ENCODE measurements at regions not wholly inside any gene's neighbourhood (a gene's known extent, or its start where the extent isn't known, plus 50 kb on each side); places are given as distances from the start of the nearest gene placed in this dataset.

DNA sequence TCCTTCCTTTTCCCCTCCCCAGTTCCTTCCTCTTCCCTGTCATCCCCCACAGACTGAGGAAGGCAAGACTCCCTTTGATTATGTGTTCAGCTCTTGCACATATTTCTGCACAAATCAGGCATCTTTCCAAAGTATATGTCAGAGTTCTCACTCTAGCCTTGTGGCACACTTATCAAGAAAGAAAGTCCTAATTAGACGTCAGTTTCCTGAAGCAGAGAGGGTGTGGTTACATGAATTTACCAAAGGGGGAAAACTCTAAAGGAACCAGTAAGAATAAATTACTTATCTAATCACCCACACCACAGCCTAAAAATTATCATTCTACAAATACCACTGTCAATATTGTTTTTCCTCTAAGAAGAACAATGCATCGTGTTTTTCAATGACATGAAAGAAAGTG lies 120.7 kb upstream of the GRIP1 start:
- H3K4me1 ChIP-seq = no peaks in the 10 kb centered on the region
- no peaks in the 10 kb centered on the region for H3K36me3 ChIP-seq
- H3K9me3 ChIP-seq = no peaks in the 10 kb centered on the region
- no peaks in the 10 kb centered on the region for H3K27me3 ChIP-seq
- H3K9ac ChIP-seq (ENCODE audit: low read depth in 2 of 2, low read length in 2 of 2) = no peak overlapping the region
- intact Hi-C loops (cut with DNase I) = no loop called here
- H3K4me3 ChIP-seq = no peak overlapping the region
- TF ChIP-seq, protein P1, sequence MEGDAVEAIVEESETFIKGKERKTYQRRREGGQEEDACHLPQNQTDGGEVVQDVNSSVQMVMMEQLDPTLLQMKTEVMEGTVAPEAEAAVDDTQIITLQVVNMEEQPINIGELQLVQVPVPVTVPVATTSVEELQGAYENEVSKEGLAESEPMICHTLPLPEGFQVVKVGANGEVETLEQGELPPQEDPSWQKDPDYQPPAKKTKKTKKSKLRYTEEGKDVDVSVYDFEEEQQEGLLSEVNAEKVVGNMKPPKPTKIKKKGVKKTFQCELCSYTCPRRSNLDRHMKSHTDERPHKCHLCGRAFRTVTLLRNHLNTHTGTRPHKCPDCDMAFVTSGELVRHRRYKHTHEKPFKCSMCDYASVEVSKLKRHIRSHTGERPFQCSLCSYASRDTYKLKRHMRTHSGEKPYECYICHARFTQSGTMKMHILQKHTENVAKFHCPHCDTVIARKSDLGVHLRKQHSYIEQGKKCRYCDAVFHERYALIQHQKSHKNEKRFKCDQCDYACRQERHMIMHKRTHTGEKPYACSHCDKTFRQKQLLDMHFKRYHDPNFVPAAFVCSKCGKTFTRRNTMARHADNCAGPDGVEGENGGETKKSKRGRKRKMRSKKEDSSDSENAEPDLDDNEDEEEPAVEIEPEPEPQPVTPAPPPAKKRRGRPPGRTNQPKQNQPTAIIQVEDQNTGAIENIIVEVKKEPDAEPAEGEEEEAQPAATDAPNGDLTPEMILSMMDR (IDR thresholded peaks at IDR 0.05) = no peak
- no peak overlapping the region for H3K27ac ChIP-seq
- no peak for DNase-seq

GRCh38 chr12:66800046-66800445 lies 121.2 kb upstream of the GRIP1 start:
- no peaks in the 10 kb centered on the region for H3K4me1 ChIP-seq
- intact Hi-C loops (cut with DNase I) = no loop called here
- no peaks in the 10 kb centered on the region for H3K27me3 ChIP-seq
- H3K9ac ChIP-seq (ENCODE audit: low read depth in 2 of 2, low read length in 2 of 2) = no peak overlapping the region
- TF ChIP-seq, protein P1 (IDR thresholded peaks at IDR 0.05) = no peak
- H3K27ac ChIP-seq = no peak overlapping the region
- no peak overlapping the region for H3K4me3 ChIP-seq
- no peaks in the 10 kb centered on the region for H3K9me3 ChIP-seq
- H3K36me3 ChIP-seq = no peaks in the 10 kb centered on the region
- DNase-seq = no peak

GRCh38 chr12:66803930-66804329 lies 125.1 kb upstream of the GRIP1 start:
- Histone ChIP-seq H3K27ac (no peak overlapping the region), H3K9me3 (no peaks in the 10 kb centered on the region), H3K4me1 (no peaks in the 10 kb centered on the region), H3K27me3 (no peaks in the 10 kb centered on the region), H3K4me3 (no peak overlapping the region), H3K36me3 (no peaks in the 10 kb centered on the region), H3K9ac (ENCODE audit: low read depth in 2 of 2, low read length in 2 of 2) (no peak overlapping the region)
- DNase-seq = no peak
- TF ChIP-seq, protein P1 (IDR thresholded peaks at IDR 0.05) = no peak
- intact Hi-C loops (cut with DNase I) = no loop called here

GRCh38 chr12:66804563-66804974 lies 125.7 kb upstream of the GRIP1 start:
- Histone ChIP-seq H3K27ac (no peak overlapping the region), H3K36me3 (no peaks in the 10 kb centered on the region), H3K4me1 (no peaks in the 10 kb centered on the region), H3K27me3 (no peaks in the 10 kb centered on the region), H3K9ac (ENCODE audit: low read depth in 2 of 2, low read length in 2 of 2) (no peak overlapping the region), H3K9me3 (no peaks in the 10 kb centered on the region), H3K4me3 (no peak overlapping the region)
- DNase-seq = no peak
- intact Hi-C loops (cut with DNase I) = no loop called here
- TF ChIP-seq, protein P1 (IDR thresholded peaks at IDR 0.05) = no peak

DNA sequence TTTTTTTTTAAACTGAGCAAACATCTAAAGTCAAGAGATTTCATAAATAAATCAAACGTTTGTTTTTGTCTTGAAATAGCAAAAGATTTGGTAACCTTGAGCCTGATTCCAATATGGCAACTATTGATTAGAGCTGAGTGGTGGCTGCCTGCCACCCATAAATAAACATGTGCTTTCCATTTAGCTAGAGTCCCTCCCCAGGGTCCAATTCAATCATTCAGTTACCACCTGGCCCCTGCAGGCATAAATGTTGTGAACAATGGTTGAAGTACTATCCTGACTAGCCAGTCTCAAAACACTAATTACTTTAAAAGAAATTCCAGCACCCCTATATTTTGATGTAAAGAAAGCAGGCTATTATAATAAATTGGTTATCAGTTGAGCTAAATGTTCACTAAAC lies 129.7 kb upstream of the GRIP1 start:
- no peaks in the 10 kb centered on the region for H3K27me3 ChIP-seq
- intact Hi-C loops (cut with DNase I) = no loop called here
- H3K4me1 ChIP-seq = no peaks in the 10 kb centered on the region
- H3K9ac ChIP-seq (ENCODE audit: low read depth in 2 of 2, low read length in 2 of 2) = no peak overlapping the region
- no peak overlapping the region for H3K4me3 ChIP-seq
- no peak for DNase-seq
- H3K9me3 ChIP-seq = no peaks in the 10 kb centered on the region
- TF ChIP-seq, protein P1 (IDR thresholded peaks at IDR 0.05) = no peak
- no peaks in the 10 kb centered on the region for H3K36me3 ChIP-seq
- H3K27ac ChIP-seq = no peak overlapping the region
